ENCODE measurements at regions not wholly inside any gene's neighbourhood (a gene's known extent, or its start where the extent isn't known, plus 50 kb on each side); places are given as distances from the start of the nearest gene placed in this dataset.

GRCh38 chr4:147049946-147050345, 104.3 kb upstream of the TTC29 start:
- Histone ChIP-seq H3K27ac (ENCODE audit: low read depth, low read length) (no peak overlapping the region), H3K4me2 (ENCODE audit: insufficient read depth, low read length) (no peak overlapping the region), H2AFZ (ENCODE audit: low read length) (no peak overlapping the region), H3K36me3 (ENCODE audit: insufficient read depth, low read length) (no peaks in the 10 kb centered on the region), H3K4me1 (ENCODE audit: insufficient read depth, low read length) (no peaks in the 10 kb centered on the region), H3K27me3 (ENCODE audit: insufficient read depth, low read length) (no peaks in the 10 kb centered on the region), H3K4me3 (ENCODE audit: insufficient read depth, low read length) (no peak overlapping the region), H4K20me1 (ENCODE audit: insufficient read depth, low read length) (no peaks in the 10 kb centered on the region), H3K79me2 (ENCODE audit: insufficient read depth, low read length) (no peaks in the 10 kb centered on the region), H3K9me3 (ENCODE audit: low read depth, low read length) (no peaks in the 10 kb centered on the region)
- peak; percentile 2 for DNase-seq (ENCODE audit: insufficient read length, low spot score, missing footprints)
- TF ChIP-seq, protein P1, sequence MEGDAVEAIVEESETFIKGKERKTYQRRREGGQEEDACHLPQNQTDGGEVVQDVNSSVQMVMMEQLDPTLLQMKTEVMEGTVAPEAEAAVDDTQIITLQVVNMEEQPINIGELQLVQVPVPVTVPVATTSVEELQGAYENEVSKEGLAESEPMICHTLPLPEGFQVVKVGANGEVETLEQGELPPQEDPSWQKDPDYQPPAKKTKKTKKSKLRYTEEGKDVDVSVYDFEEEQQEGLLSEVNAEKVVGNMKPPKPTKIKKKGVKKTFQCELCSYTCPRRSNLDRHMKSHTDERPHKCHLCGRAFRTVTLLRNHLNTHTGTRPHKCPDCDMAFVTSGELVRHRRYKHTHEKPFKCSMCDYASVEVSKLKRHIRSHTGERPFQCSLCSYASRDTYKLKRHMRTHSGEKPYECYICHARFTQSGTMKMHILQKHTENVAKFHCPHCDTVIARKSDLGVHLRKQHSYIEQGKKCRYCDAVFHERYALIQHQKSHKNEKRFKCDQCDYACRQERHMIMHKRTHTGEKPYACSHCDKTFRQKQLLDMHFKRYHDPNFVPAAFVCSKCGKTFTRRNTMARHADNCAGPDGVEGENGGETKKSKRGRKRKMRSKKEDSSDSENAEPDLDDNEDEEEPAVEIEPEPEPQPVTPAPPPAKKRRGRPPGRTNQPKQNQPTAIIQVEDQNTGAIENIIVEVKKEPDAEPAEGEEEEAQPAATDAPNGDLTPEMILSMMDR (IDR thresholded peaks at IDR 0.05; ENCODE audit: extremely low read depth, low read depth, low read length), result no peak

DNA sequence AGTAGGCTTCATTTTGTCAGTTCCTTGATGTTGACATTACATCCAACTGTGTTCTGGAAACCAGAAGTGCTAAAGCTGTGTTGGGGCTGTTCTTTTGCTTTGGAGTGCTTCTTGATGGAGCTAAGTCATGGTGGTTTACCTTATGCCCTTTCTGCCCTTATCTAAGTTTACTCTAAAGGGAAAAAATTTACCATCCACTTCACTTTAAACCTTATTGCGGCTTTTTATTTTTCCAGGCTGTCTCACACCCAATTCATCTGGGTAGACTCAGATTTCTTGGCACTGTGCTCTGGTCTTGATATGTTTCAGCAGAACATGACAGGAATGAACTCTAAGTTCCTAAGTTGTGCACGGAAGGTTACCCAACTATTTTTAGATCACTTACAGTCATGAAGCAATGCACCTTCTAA, 104.7 kb upstream of the TTC29 start:
- TF ChIP-seq, protein P1 (IDR thresholded peaks at IDR 0.05; ENCODE audit: extremely low read depth, low read depth, low read length), result no peak
- Histone ChIP-seq H3K9me3 (ENCODE audit: low read depth, low read length) (no peaks in the 10 kb centered on the region), H3K36me3 (ENCODE audit: insufficient read depth, low read length) (no peaks in the 10 kb centered on the region), H2AFZ (ENCODE audit: low read length) (no peak overlapping the region), H3K27me3 (ENCODE audit: insufficient read depth, low read length) (no peaks in the 10 kb centered on the region), H3K79me2 (ENCODE audit: insufficient read depth, low read length) (no peaks in the 10 kb centered on the region), H3K4me3 (ENCODE audit: insufficient read depth, low read length) (no peak overlapping the region), H3K27ac (ENCODE audit: low read depth, low read length) (no peak overlapping the region), H3K4me2 (ENCODE audit: insufficient read depth, low read length) (no peak overlapping the region), H3K4me1 (ENCODE audit: insufficient read depth, low read length) (no peaks in the 10 kb centered on the region), H4K20me1 (ENCODE audit: insufficient read depth, low read length) (no peaks in the 10 kb centered on the region)
- no peak for DNase-seq (ENCODE audit: insufficient read length, low spot score, missing footprints)

DNA sequence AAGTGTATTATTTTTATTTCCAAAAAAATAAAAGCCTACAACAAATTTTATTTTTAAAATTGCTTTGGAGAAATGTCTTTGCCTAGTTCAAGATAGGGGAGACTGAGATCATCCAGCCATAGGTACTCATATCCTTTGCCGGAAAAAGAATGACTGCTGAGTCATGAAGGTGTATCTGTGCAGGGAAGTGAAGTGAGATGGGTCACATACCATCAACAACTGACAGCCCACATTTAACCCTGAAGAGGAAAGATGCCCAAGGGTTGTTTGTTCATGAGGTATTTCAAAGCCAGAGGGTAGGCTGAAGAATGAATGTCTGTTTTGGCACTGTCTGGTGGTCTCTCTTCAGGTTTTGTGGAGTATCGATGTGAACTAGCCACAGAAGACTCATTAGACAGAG, 106.7 kb upstream of the TTC29 start:
- H3K27me3 ChIP-seq (ENCODE audit: insufficient read depth, low read length), result no peaks in the 10 kb centered on the region
- H2AFZ ChIP-seq (ENCODE audit: low read length), result no peak overlapping the region
- no peaks in the 10 kb centered on the region for H3K36me3 ChIP-seq (ENCODE audit: insufficient read depth, low read length)
- H3K27ac ChIP-seq (ENCODE audit: low read depth, low read length), result no peak overlapping the region
- TF ChIP-seq, protein P1 (IDR thresholded peaks at IDR 0.05; ENCODE audit: extremely low read depth, low read depth, low read length), result no peak
- H3K4me2 ChIP-seq (ENCODE audit: insufficient read depth, low read length), result no peak overlapping the region
- DNase-seq (ENCODE audit: insufficient read length, low spot score, missing footprints), result no peak
- no peaks in the 10 kb centered on the region for H3K79me2 ChIP-seq (ENCODE audit: insufficient read depth, low read length)
- no peaks in the 10 kb centered on the region for H3K4me1 ChIP-seq (ENCODE audit: insufficient read depth, low read length)
- H3K9me3 ChIP-seq (ENCODE audit: low read depth, low read length), result no peaks in the 10 kb centered on the region
- H4K20me1 ChIP-seq (ENCODE audit: insufficient read depth, low read length), result no peaks in the 10 kb centered on the region
- no peak overlapping the region for H3K4me3 ChIP-seq (ENCODE audit: insufficient read depth, low read length)

- H3K79me2 ChIP-seq (ENCODE audit: insufficient read depth, low read length), result no peaks in the 10 kb centered on the region
- no peaks in the 10 kb centered on the region for H4K20me1 ChIP-seq (ENCODE audit: insufficient read depth, low read length)
- no peak overlapping the region for H3K4me2 ChIP-seq (ENCODE audit: insufficient read depth, low read length)
- H3K27ac ChIP-seq (ENCODE audit: low read depth, low read length), result no peak overlapping the region
- H3K9me3 ChIP-seq (ENCODE audit: low read depth, low read length), result no peaks in the 10 kb centered on the region
- no peaks in the 10 kb centered on the region for H3K36me3 ChIP-seq (ENCODE audit: insufficient read depth, low read length)
- no peak overlapping the region for H3K4me3 ChIP-seq (ENCODE audit: insufficient read depth, low read length)
- H3K27me3 ChIP-seq (ENCODE audit: insufficient read depth, low read length), result no peaks in the 10 kb centered on the region
- H3K4me1 ChIP-seq (ENCODE audit: insufficient read depth, low read length), result peaks cover 5% of the 10 kb centered on the region
- no peak overlapping the region for H2AFZ ChIP-seq (ENCODE audit: low read length)
- DNase-seq (ENCODE audit: insufficient read length, low spot score, missing footprints), result no peak
- TF ChIP-seq, protein P1 (IDR thresholded peaks at IDR 0.05; ENCODE audit: extremely low read depth, low read depth, low read length), result no peak
Observed at GRCh38 chr4:147054228-147054872, 108.7 kb upstream of the TTC29 start.
